T-helper 2 cell treated with Interferon-gamma antibody and Interleukin-4, amounts not matched to agents 5 μg/mL and 100 μg/mL, for 36 hours (primary cell): ENCODE measurements at regions not wholly inside any gene's neighbourhood (a gene's known extent, or its start where the extent isn't known, plus 50 kb on each side); places are given as distances from the start of the nearest gene placed in this dataset.

ENCODE experiments used
- DNase-seq: peaks from one replicate; pipeline ENCODE4 v3.0.0; 2021; ENCODE audit warnings: low spot score
- H3K27ac Mint-ChIP-seq: one replicate; pipeline ENCODE4 v1.8.0; 2021; ENCODE audit warnings: mild to moderate bottlenecking, mixed read lengths
- H3K27me3 Mint-ChIP-seq: one replicate; pipeline ENCODE4 v1.8.0; 2021; ENCODE audit warnings: low read depth, mixed read lengths
- H3K36me3 Mint-ChIP-seq: one replicate; pipeline ENCODE4 v1.8.0; 2021; ENCODE audit warnings: low read depth, mixed read lengths
- H3K4me1 Mint-ChIP-seq: one replicate; pipeline ENCODE4 v1.8.0; 2021; ENCODE audit warnings: low read depth, mixed read lengths
- H3K4me3 Mint-ChIP-seq: one replicate; pipeline ENCODE4 v1.8.0; 2022; ENCODE audit warnings: mild to moderate bottlenecking, moderate library complexity, mixed read lengths
- H3K9me3 Mint-ChIP-seq: one replicate; pipeline ENCODE4 v1.8.0; 2021; ENCODE audit warnings: mixed read lengths

DNA sequence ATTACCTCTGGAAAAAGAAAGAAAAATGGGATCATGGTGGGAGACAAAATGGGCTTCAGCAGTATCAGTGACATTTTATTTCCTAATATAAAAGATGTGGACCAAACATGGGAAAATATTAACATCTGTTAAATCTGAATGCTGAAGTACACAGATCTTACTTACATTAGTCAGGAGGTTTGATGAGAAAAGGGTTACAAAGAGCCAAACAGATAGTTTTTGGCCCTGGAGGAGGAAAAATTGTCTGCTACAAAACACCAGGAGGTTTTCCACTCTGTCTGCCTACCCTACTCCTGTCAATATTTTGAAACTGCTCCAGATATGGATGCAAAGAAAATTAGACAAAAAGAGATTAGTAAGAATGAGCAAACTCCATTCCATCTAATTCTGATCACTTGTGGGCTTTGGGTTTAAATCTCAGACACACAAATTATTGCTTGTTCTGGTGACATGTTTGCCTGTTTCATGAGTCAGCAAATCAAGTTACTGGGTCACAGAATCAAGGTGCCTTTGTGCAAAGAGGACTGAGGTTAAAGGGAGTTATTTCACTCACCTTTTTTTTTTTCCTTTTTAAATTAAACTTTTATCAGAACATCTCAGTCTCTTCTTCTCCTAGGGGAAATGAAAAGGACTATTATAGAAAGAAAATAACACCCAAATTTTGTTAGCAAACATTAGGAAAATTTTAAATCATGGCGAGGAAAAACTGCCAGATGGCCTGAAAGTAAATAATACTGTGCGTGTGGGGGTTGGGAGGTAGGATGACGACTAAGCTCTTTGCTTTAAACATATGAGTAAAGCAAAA is 87.0 kb upstream of the SPATS2L start:
- DNase-seq = no peak
- no peaks in the 10 kb centered on the region for H3K4me1 Mint-ChIP-seq
- no peaks in the 10 kb centered on the region for H3K9me3 Mint-ChIP-seq
- H3K27me3 Mint-ChIP-seq = peaks cover 26% of the 10 kb centered on the region
- H3K4me3 Mint-ChIP-seq = no peak overlapping the region
- no peak overlapping the region for H3K27ac Mint-ChIP-seq
- no peaks in the 10 kb centered on the region for H3K36me3 Mint-ChIP-seq

DNA sequence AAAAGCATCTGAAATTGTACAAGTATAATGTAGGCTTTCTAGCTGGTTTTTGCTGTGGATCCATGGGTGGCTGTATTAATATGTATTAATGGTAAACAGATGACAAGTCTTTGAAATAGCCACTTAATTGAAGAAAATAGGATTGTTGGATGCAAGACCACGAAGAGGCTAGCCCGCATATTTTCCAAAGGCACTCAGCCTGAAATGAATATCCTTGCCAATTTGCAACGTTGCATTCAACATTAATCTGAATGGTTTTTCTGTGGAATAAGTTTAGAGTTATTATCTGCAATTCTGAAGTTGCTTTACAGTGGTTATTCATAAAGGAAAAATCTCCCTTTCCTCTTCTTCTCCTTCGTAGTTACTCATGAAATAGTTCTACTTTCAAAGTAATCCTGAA is 86.2 kb upstream of the SPATS2L start:
- Mint-ChIP-seq H3K27me3 (peaks cover 32% of the 10 kb centered on the region), H3K9me3 (no peaks in the 10 kb centered on the region), H3K4me1 (no peaks in the 10 kb centered on the region), H3K27ac (no peak overlapping the region), H3K36me3 (no peaks in the 10 kb centered on the region), H3K4me3 (no peak overlapping the region)
- DNase-seq = no peak

DNA sequence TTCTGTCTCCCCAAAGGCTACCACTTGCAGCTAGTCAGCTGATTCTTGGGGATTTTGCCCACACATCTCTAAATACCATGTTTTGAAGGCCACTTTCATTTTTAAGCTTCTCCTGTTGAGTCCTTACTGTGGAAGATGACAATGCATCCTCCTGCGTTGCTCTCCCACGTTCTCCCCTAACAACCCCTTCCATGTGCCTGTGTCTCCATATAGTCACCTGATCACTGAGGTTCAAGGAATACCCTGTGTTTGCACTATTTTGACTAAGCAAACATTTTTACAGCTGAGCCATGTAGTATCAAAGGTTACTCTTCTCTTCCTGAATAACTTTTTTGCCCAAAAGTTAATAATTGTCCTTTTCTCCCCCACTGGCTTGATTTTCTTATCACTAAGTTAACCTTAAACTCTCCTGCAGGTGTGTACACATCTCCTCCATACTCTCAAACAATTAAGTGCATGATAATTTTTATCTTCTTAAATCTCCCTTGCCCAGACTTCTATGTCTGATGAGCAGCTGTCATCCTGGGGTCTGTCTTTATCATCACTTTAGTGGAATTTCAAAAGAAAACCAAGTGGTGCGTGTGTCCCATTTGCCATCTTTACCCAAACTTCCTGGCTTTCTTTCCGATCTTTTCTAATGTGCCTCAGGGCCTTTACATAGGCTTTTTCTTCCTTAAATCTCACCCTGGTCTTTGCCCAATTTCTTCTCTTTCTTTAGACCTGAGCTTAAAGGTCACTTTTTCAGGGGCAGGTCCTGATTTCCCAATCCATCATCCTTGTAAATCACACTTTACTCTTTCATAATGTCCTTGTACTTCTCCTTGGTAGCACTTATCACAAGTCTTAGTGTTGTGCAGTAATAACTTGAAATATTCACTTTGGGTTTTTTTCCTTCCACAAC is 85.2 kb upstream of the SPATS2L start:
- Mint-ChIP-seq H3K9me3 (no peaks in the 10 kb centered on the region), H3K4me1 (no peaks in the 10 kb centered on the region), H3K36me3 (no peaks in the 10 kb centered on the region), H3K27ac (no peak overlapping the region), H3K4me3 (no peak overlapping the region), H3K27me3 (peaks cover 32% of the 10 kb centered on the region)
- no peak for DNase-seq

- Mint-ChIP-seq H3K27me3 (peaks cover 30% of the 10 kb centered on the region), H3K4me3 (no peak overlapping the region), H3K27ac (no peak overlapping the region), H3K4me1 (no peaks in the 10 kb centered on the region), H3K36me3 (no peaks in the 10 kb centered on the region), H3K9me3 (no peaks in the 10 kb centered on the region)
- no peak for DNase-seq
Observed at GRCh38 chr2:200222791-200223190, 83.7 kb upstream of the SPATS2L start.

GRCh38 chr2:200223205-200223784 is 83.2 kb upstream of the SPATS2L start:
- DNase-seq = no peak
- H3K27me3 Mint-ChIP-seq = peaks cover 30% of the 10 kb centered on the region
- no peak overlapping the region for H3K27ac Mint-ChIP-seq
- no peak overlapping the region for H3K4me3 Mint-ChIP-seq
- H3K4me1 Mint-ChIP-seq = no peaks in the 10 kb centered on the region
- H3K36me3 Mint-ChIP-seq = no peaks in the 10 kb centered on the region
- no peaks in the 10 kb centered on the region for H3K9me3 Mint-ChIP-seq

GRCh38 chr2:200225951-200226350 is 80.5 kb upstream of the SPATS2L start:
- Mint-ChIP-seq H3K27me3 (peaks cover 36% of the 10 kb centered on the region), H3K4me3 (no peak overlapping the region), H3K27ac (no peak overlapping the region), H3K4me1 (no peaks in the 10 kb centered on the region), H3K36me3 (no peaks in the 10 kb centered on the region), H3K9me3 (no peaks in the 10 kb centered on the region)
- no peak for DNase-seq

GRCh38 chr2:200226451-200227426 is 79.8 kb upstream of the SPATS2L start:
- no peak overlapping the region for H3K4me3 Mint-ChIP-seq
- no peaks in the 10 kb centered on the region for H3K4me1 Mint-ChIP-seq
- DNase-seq = no peak
- no peaks in the 10 kb centered on the region for H3K36me3 Mint-ChIP-seq
- H3K27ac Mint-ChIP-seq = no peak overlapping the region
- H3K27me3 Mint-ChIP-seq = peaks cover 37% of the 10 kb centered on the region
- H3K9me3 Mint-ChIP-seq = no peaks in the 10 kb centered on the region

DNA sequence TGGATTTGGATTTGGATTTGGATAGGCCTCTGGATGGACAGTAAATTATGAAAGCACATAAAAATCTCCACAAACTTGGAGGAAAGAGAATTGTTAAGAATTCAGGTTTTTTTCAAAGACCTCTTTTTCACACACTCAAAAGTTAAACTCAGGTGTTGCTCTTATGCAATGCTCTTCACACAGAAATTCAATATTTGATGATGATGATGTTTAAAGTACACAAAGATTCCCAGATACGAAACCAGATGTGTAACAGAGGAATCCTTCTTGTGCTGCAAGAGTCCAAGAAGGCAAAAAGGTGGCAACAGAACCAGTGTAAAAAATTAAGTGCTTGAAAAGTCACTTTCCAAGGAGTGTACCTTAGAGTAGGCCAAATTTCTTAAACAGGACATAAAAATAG is 75.8 kb upstream of the SPATS2L start:
- Mint-ChIP-seq H3K4me1 (no peaks in the 10 kb centered on the region), H3K4me3 (no peak overlapping the region), H3K36me3 (no peaks in the 10 kb centered on the region), H3K27ac (no peak overlapping the region), H3K27me3 (peaks cover 44% of the 10 kb centered on the region), H3K9me3 (no peaks in the 10 kb centered on the region)
- no peak for DNase-seq

- peaks cover 3% of the 10 kb centered on the region for H3K4me1 Mint-ChIP-seq
- no peak overlapping the region for H3K27ac Mint-ChIP-seq
- H3K4me3 Mint-ChIP-seq = no peak overlapping the region
- no peak for DNase-seq
- H3K36me3 Mint-ChIP-seq = no peaks in the 10 kb centered on the region
- H3K27me3 Mint-ChIP-seq = peaks cover 59% of the 10 kb centered on the region
- no peaks in the 10 kb centered on the region for H3K9me3 Mint-ChIP-seq
Observed at GRCh38 chr2:200235533-200235932, 71.0 kb upstream of the SPATS2L start.

DNA sequence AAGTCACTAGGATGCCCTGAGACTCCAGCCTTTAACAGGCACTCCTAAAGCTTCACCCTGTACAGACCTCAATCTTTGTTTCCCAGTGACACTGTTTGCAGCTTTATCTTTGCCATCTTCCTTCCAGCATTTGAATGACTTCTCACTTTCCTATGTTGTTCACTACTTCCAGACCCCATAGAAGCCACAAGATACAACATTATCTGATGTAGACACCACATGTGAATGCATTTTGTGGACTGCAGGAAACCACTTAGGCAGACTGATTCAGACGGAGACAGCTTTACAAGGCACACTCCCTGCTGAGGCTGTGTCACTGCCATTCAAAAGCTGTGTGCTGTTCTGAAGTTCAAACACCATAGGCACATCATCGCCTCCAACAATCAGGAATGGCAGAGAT is 67.3 kb upstream of the SPATS2L start:
- no peaks in the 10 kb centered on the region for H3K36me3 Mint-ChIP-seq
- peak; percentile 45 for DNase-seq
- H3K4me1 Mint-ChIP-seq = peaks cover 3% of the 10 kb centered on the region
- H3K27me3 Mint-ChIP-seq = peaks cover 67% of the 10 kb centered on the region
- H3K4me3 Mint-ChIP-seq = no peak overlapping the region
- no peak overlapping the region for H3K27ac Mint-ChIP-seq
- no peaks in the 10 kb centered on the region for H3K9me3 Mint-ChIP-seq

DNA sequence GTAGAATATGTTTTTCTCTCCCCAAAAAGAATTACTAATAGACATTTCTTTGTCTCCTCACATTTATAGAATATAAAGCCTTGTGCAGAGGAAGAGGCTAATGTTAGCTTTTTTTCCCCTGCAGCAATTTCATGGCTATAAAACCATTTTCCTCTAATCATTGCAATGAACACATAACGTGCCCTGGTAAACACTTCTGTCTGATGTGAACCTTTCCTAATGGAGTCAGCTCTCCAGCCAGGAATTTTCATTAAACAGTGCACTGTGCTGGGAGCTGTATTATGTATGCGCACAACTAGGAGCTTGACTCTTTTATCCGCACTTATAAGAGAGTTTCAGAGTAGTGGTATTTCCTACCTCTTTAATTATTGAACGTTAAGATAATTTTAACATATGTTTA is 63.9 kb upstream of the SPATS2L start:
- Mint-ChIP-seq H3K27me3 (peaks cover 60% of the 10 kb centered on the region), H3K27ac (no peak overlapping the region), H3K9me3 (no peaks in the 10 kb centered on the region)

DNA sequence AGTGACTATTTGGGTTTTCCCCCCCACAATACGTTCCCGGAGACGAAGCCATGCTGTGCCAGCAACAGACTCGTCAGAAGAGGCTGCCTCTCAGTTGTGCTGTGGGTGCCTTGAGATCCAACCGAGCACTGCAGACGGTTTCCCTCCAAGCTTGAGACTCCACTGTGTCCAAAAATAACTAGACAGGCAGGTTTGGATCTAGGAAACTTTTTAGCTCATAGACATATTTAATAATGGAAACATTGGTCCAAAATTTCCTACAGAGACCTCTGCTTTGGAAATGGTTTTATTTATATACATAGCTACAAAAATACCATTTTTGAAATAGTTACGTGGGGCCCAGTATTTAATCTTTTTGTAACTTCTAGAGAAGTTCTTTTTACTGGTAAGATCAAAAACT is 63.1 kb upstream of the SPATS2L start:
- H3K36me3 Mint-ChIP-seq = no peaks in the 10 kb centered on the region
- peaks cover 3% of the 10 kb centered on the region for H3K4me1 Mint-ChIP-seq

More for the DNA sequence above, 63.9 kb upstream of the SPATS2L start:
- Mint-ChIP-seq H3K4me3 (no peak overlapping the region), H3K4me1 (peaks cover 3% of the 10 kb centered on the region), H3K36me3 (no peaks in the 10 kb centered on the region)
- DNase-seq = no peak

GRCh38 chr2:200244111-200244510 is 62.4 kb upstream of the SPATS2L start:
- H3K4me1 Mint-ChIP-seq = peaks cover 3% of the 10 kb centered on the region
- H3K9me3 Mint-ChIP-seq = no peaks in the 10 kb centered on the region
- H3K36me3 Mint-ChIP-seq = no peaks in the 10 kb centered on the region
- peaks cover 55% of the 10 kb centered on the region for H3K27me3 Mint-ChIP-seq
- no peak overlapping the region for H3K4me3 Mint-ChIP-seq
- DNase-seq = no peak
- no peak overlapping the region for H3K27ac Mint-ChIP-seq

More for the DNA sequence above, 63.1 kb upstream of the SPATS2L start:
- H3K4me3 Mint-ChIP-seq = no peak overlapping the region
- H3K9me3 Mint-ChIP-seq = no peaks in the 10 kb centered on the region
- no peak for DNase-seq
- peaks cover 55% of the 10 kb centered on the region for H3K27me3 Mint-ChIP-seq
- no peak overlapping the region for H3K27ac Mint-ChIP-seq
